ENCODE measurements at regions not wholly inside any gene's neighbourhood (a gene's known extent, or its start where the extent isn't known, plus 50 kb on each side); places are given as distances from the start of the nearest gene placed in this dataset.

DNA sequence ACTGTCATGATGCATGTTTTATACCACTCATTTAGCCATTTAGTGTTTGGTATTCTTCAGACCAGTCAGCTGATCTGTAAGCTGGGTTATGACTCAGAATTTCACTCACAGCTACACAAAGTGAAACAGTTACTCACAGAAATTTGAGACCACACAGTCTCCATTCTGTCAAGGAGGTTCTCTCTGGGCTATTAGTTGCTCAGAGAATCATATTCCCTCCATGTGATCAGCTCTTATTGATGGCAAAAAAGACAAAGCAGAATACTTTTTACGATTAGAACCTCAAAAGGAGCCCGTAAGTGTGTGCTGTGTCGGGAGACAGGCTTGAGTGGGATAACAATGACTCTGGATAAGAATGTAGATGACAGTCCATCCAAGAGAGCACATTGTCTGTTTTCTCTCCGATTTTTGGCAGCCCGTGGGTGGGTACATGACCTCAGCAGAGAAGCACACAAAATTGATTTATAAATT lies 277.6 kb upstream of the SORCS1 start:
- POLR2A ChIA-PET, result no interaction called here
- H2AFZ ChIP-seq (ENCODE audit: insufficient read depth, low read depth, low read length, poor library complexity, severe bottlenecking), result no peak overlapping the region

DNA sequence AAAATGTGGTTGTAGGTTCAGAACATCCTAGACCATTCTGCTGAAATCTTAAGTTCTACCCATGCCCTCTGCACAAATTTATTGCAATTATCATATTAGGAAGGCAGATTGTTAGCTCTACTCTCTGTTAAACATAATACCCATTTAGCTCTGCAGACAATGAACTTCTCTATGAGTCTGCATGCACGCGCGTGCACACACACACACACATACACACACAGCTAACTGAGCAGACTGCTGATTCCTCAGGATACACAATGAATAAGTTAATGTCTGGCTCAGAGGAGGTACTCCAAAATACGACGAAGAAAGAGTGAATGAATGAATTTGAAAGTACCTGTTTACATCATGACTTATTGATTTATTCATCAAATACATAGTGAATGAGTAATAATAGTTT lies 276.2 kb upstream of the SORCS1 start:
- intact Hi-C loops (cut with micrococcal nuclease), result no loop called here
- Histone ChIP-seq H2AFZ (ENCODE audit: insufficient read depth, low read depth, low read length, poor library complexity, severe bottlenecking) (no peak overlapping the region), H3K79me2 (ENCODE audit: control insufficient read depth, insufficient read depth, low read length) (no peaks in the 10 kb centered on the region), H3K4me2 (replicated peaks; ENCODE audit: low read depth, low read length, poor library complexity, severe bottlenecking) (no peak overlapping the region), H3K9me3 (ENCODE audit: control extremely low read depth in 1 of 3, control insufficient read depth in 2 of 3, insufficient read depth in 1 of 3, low read length in 2 of 3) (no peaks in the 10 kb centered on the region), H3K4me1 (ENCODE audit: control insufficient read depth in 2 of 2, insufficient read depth in 2 of 2, low read length in 2 of 2) (peaks cover 0 to 21% of the 10 kb centered on the region in 2 donors), H3K27ac (ENCODE audit: low read length in 2 of 2) (no peak overlapping the region), H3K36me3 (replicated peaks in 1 of 2; ENCODE audit: control extremely low read depth in 1 of 2, control insufficient read depth in 1 of 2, extremely low read depth in 1 of 2, insufficient read depth in 2 of 2, low read length in 1 of 2) (no peaks in the 10 kb centered on the region), H3K4me3 (ENCODE audit: control extremely low read depth in 1 of 5, extremely low read depth in 1 of 5, insufficient read depth in 1 of 5, low read depth in 2 of 5, low read length in 4 of 5) (no peak overlapping the region), H3K9ac (ENCODE audit: low read length) (no peak overlapping the region), H3K27me3 (replicated peaks in 1 of 4; ENCODE audit: control extremely low read depth in 1 of 4, control insufficient read depth in 3 of 4, insufficient read depth in 4 of 4, low read length in 3 of 4) (no peaks in the 10 kb centered on the region), H4K20me1 (ENCODE audit: control insufficient read depth, insufficient read depth, low read length, poor library complexity, severe bottlenecking) (no peaks in the 10 kb centered on the region)
- no peak for DNase-seq
- Mint-ChIP-seq H3K27me3 (no peaks in the 10 kb centered on the region), H3K4me1 (peaks cover 3% of the 10 kb centered on the region), H3K4me3 (no peak overlapping the region), H3K9me3 (ENCODE audit: insufficient read depth) (peaks cover 7% of the 10 kb centered on the region), H3K27ac (no peak overlapping the region)
- ChIA-PET POLR2A (no interaction called here), CTCF (no interaction called here)
- no CpG with 5 or more reads among the region's 5 CpGs for WGBS (ENCODE audit: insufficient coverage)
- ATAC-seq (ENCODE audit: low read depth), result no peak
- no peak for TF ChIP-seq EZH2 (IDR thresholded peaks at IDR 0.05; ENCODE audit: borderline replicate concordance, insufficient read depth, low read depth, low read length, poor library complexity, severe bottlenecking)
- TF ChIP-seq, protein P1, sequence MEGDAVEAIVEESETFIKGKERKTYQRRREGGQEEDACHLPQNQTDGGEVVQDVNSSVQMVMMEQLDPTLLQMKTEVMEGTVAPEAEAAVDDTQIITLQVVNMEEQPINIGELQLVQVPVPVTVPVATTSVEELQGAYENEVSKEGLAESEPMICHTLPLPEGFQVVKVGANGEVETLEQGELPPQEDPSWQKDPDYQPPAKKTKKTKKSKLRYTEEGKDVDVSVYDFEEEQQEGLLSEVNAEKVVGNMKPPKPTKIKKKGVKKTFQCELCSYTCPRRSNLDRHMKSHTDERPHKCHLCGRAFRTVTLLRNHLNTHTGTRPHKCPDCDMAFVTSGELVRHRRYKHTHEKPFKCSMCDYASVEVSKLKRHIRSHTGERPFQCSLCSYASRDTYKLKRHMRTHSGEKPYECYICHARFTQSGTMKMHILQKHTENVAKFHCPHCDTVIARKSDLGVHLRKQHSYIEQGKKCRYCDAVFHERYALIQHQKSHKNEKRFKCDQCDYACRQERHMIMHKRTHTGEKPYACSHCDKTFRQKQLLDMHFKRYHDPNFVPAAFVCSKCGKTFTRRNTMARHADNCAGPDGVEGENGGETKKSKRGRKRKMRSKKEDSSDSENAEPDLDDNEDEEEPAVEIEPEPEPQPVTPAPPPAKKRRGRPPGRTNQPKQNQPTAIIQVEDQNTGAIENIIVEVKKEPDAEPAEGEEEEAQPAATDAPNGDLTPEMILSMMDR (IDR thresholded peaks at IDR 0.05), result no peak

More for the DNA sequence above, 277.6 kb upstream of the SORCS1 start:
- Mint-ChIP-seq H3K27me3 (no peaks in the 10 kb centered on the region), H3K4me1 (peaks cover 1% of the 10 kb centered on the region), H3K4me3 (no peak overlapping the region), H3K9me3 (ENCODE audit: insufficient read depth) (peaks cover 7% of the 10 kb centered on the region), H3K27ac (no peak overlapping the region)
- Histone ChIP-seq H3K4me3 (ENCODE audit: control extremely low read depth in 1 of 5, extremely low read depth in 1 of 5, insufficient read depth in 1 of 5, low read depth in 2 of 5, low read length in 4 of 5) (no peak overlapping the region), H3K79me2 (ENCODE audit: control insufficient read depth, insufficient read depth, low read length) (no peaks in the 10 kb centered on the region), H3K27me3 (replicated peaks in 1 of 4; ENCODE audit: control extremely low read depth in 1 of 4, control insufficient read depth in 3 of 4, insufficient read depth in 4 of 4, low read length in 3 of 4) (no peaks in the 10 kb centered on the region), H3K9me3 (ENCODE audit: control extremely low read depth in 1 of 3, control insufficient read depth in 2 of 3, insufficient read depth in 1 of 3, low read length in 2 of 3) (no peaks in the 10 kb centered on the region), H3K4me2 (replicated peaks; ENCODE audit: low read depth, low read length, poor library complexity, severe bottlenecking) (no peak overlapping the region), H3K36me3 (replicated peaks in 1 of 2; ENCODE audit: control extremely low read depth in 1 of 2, control insufficient read depth in 1 of 2, extremely low read depth in 1 of 2, insufficient read depth in 2 of 2, low read length in 1 of 2) (no peaks in the 10 kb centered on the region), H4K20me1 (ENCODE audit: control insufficient read depth, insufficient read depth, low read length, poor library complexity, severe bottlenecking) (no peaks in the 10 kb centered on the region), H3K27ac (ENCODE audit: low read length in 2 of 2) (no peak overlapping the region), H3K4me1 (ENCODE audit: control insufficient read depth in 2 of 2, insufficient read depth in 2 of 2, low read length in 2 of 2) (peaks cover 0 to 9% of the 10 kb centered on the region in 2 donors), H3K9ac (ENCODE audit: low read length) (no peak overlapping the region)
- no peak for TF ChIP-seq EZH2 (IDR thresholded peaks at IDR 0.05; ENCODE audit: borderline replicate concordance, insufficient read depth, low read depth, low read length, poor library complexity, severe bottlenecking)
- TF ChIP-seq, protein P1 (IDR thresholded peaks at IDR 0.05), result no peak
- intact Hi-C loops (cut with micrococcal nuclease), result no loop called here
- CTCF ChIA-PET, result interaction anchor here (0.6 kb wide), 1 partner anchor 15 kb away, joined by 3 read pairs; no protein-coding TSS in a partner anchor
- ATAC-seq (ENCODE audit: low read depth) (no peak), DNase-seq (no peak)
- 91% methylated on average over 2 of the region's 5 CpGs for WGBS (ENCODE audit: insufficient coverage)

Measured in B cell (primary cell).